OCI-LY7 (cell line): ENCODE measurements at regions not wholly inside any gene's neighbourhood (a gene's known extent, or its start where the extent isn't known, plus 50 kb on each side); places are given as distances from the start of the nearest gene placed in this dataset.

ENCODE experiments used
- EZH2phosphoT487 ChIP-seq: fragments of 200-600 bp; sonication (generic); IDR thresholded peaks from 2 replicates; pipeline ENCODE4 v1.6.1; 2018; ENCODE audit warnings: low read depth, borderline replicate concordance, mild to moderate bottlenecking, mixed run types, antibody characterized with exemption, low read length, moderate library complexity, mixed read lengths
- TF ChIP-seq, protein P1 (sequence below): fragments of 200-600 bp; sonication (generic); conservative IDR thresholded peaks from 2 replicates; pipeline ENCODE4 v1.5.1; 2014; ENCODE audit warnings: mild to moderate bottlenecking, antibody characterized with exemption, low read length, moderate library complexity, mixed read lengths

DNA sequence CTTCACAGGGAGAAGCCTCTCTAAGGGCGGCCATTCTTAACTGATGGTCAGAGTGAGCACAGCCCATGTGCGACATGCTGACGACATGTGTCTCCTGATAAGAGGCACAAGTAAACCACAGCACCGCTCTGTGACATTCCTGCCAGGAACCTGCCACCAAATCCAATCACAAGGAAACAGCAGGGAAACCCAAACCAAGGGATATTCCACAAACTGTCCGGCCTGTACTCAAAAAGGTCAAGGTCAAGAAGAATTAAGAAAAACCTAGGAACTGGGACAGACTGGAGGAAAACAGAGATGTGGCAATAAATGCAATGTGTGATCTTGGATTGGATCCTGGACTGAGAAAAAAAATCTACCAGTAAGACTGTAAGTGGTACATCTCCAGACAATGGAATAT is 91.9 kb downstream of the SYNE3 start:
- TF ChIP-seq, protein P1, sequence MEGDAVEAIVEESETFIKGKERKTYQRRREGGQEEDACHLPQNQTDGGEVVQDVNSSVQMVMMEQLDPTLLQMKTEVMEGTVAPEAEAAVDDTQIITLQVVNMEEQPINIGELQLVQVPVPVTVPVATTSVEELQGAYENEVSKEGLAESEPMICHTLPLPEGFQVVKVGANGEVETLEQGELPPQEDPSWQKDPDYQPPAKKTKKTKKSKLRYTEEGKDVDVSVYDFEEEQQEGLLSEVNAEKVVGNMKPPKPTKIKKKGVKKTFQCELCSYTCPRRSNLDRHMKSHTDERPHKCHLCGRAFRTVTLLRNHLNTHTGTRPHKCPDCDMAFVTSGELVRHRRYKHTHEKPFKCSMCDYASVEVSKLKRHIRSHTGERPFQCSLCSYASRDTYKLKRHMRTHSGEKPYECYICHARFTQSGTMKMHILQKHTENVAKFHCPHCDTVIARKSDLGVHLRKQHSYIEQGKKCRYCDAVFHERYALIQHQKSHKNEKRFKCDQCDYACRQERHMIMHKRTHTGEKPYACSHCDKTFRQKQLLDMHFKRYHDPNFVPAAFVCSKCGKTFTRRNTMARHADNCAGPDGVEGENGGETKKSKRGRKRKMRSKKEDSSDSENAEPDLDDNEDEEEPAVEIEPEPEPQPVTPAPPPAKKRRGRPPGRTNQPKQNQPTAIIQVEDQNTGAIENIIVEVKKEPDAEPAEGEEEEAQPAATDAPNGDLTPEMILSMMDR: no peak
- no peak for TF ChIP-seq EZH2phosphoT487
